ENCODE measurements at regions not wholly inside any gene's neighbourhood (a gene's known extent, or its start where the extent isn't known, plus 50 kb on each side); places are given as distances from the start of the nearest gene placed in this dataset.

GRCh38 chr2:217666338-217666737, 336.5 kb downstream of the TNS1 start:
- H3K4me3 ChIP-seq (ENCODE audit: low read length), result no peak overlapping the region
- no peak for DNase-seq (ENCODE audit: low read depth, low spot score)

- H3K4me3 ChIP-seq (ENCODE audit: low read length), result no peak overlapping the region
- no peak for DNase-seq (ENCODE audit: low read depth, low spot score)
Observed at GRCh38 chr2:217664761-217665160, 338.0 kb downstream of the TNS1 start.

- no peak overlapping the region for H3K4me3 ChIP-seq (ENCODE audit: low read length)
- no peak for DNase-seq (ENCODE audit: low read depth, low spot score)
Observed at GRCh38 chr2:217662984-217663602, 339.7 kb downstream of the TNS1 start.

- no peak for DNase-seq (ENCODE audit: low read depth, low spot score)
- no peak overlapping the region for H3K4me3 ChIP-seq (ENCODE audit: low read length)
Observed at GRCh38 chr2:217661378-217661777, 341.4 kb downstream of the TNS1 start.

- no peak overlapping the region for H3K4me3 ChIP-seq (ENCODE audit: low read length)
- DNase-seq (ENCODE audit: low read depth, low spot score), result no peak
Observed at GRCh38 chr2:217660423-217660822, 342.4 kb downstream of the TNS1 start.

GRCh38 chr2:217658806-217659205, 344.0 kb downstream of the TNS1 start:
- H3K4me3 ChIP-seq (ENCODE audit: low read length), result no peak overlapping the region
- no peak for DNase-seq (ENCODE audit: low read depth, low spot score)

GRCh38 chr2:217657252-217657651, 345.5 kb downstream of the TNS1 start:
- H3K4me3 ChIP-seq (ENCODE audit: low read length), result no peak overlapping the region
- no peak for DNase-seq (ENCODE audit: low read depth, low spot score)

GRCh38 chr2:217656316-217656715, 346.5 kb downstream of the TNS1 start:
- no peak overlapping the region for H3K4me3 ChIP-seq (ENCODE audit: low read length)
- DNase-seq (ENCODE audit: low read depth, low spot score), result no peak

- H3K4me3 ChIP-seq (ENCODE audit: low read length), result no peak overlapping the region
- DNase-seq (ENCODE audit: low read depth, low spot score), result no peak
Observed at GRCh38 chr2:217655651-217656050, 347.1 kb downstream of the TNS1 start.

- H3K4me3 ChIP-seq (ENCODE audit: low read length), result no peak overlapping the region
- DNase-seq (ENCODE audit: low read depth, low spot score), result no peak
Observed at GRCh38 chr2:217654168-217654567, 348.6 kb downstream of the TNS1 start.

- DNase-seq (ENCODE audit: low read depth, low spot score), result no peak
- no peak overlapping the region for H3K4me3 ChIP-seq (ENCODE audit: low read length)
Observed at GRCh38 chr2:217652761-217653639, 349.8 kb downstream of the TNS1 start.

GRCh38 chr2:217650716-217651360, 352.0 kb downstream of the TNS1 start:
- DNase-seq (ENCODE audit: low read depth, low spot score), result peak; percentile 57
- H3K4me3 ChIP-seq (ENCODE audit: low read length), result no peak overlapping the region

GRCh38 chr2:217650229-217650628, 352.6 kb downstream of the TNS1 start:
- H3K4me3 ChIP-seq (ENCODE audit: low read length), result no peak overlapping the region
- DNase-seq (ENCODE audit: low read depth, low spot score), result no peak

GRCh38 chr2:217647925-217648324, 354.9 kb downstream of the TNS1 start:
- no peak for DNase-seq (ENCODE audit: low read depth, low spot score)
- H3K4me3 ChIP-seq (ENCODE audit: low read length), result no peak overlapping the region

- DNase-seq (ENCODE audit: low read depth, low spot score), result no peak
- no peak overlapping the region for H3K4me3 ChIP-seq (ENCODE audit: low read length)
Observed at GRCh38 chr2:217647226-217647625, 355.6 kb downstream of the TNS1 start.

- DNase-seq (ENCODE audit: low read depth, low spot score), result no peak
Observed at GRCh38 chr2:217645896-217646295, 356.9 kb downstream of the TNS1 start.

GRCh38 chr2:217643789-217644301, 358.9 kb downstream of the TNS1 start:
- DNase-seq (ENCODE audit: low read depth, low spot score), result no peak
- H3K4me3 ChIP-seq (ENCODE audit: low read length), result no peak overlapping the region

More at GRCh38 chr2:217645896-217646295, 356.9 kb downstream of the TNS1 start:
- no peak overlapping the region for H3K4me3 ChIP-seq (ENCODE audit: low read length)

- DNase-seq (ENCODE audit: low read depth, low spot score), result no peak
- no peak overlapping the region for H3K4me3 ChIP-seq (ENCODE audit: low read length)
Observed at GRCh38 chr2:217642944-217643343, 359.9 kb downstream of the TNS1 start.

- no peak for DNase-seq (ENCODE audit: low read depth, low spot score)
- H3K4me3 ChIP-seq (ENCODE audit: low read length), result no peak overlapping the region
Observed at GRCh38 chr2:217641960-217642359, 360.8 kb downstream of the TNS1 start.

GRCh38 chr2:217639481-217639880, 363.3 kb downstream of the TNS1 start:
- DNase-seq (ENCODE audit: low read depth, low spot score), result no peak
- no peak overlapping the region for H3K4me3 ChIP-seq (ENCODE audit: low read length)

Measured in Jurkat, Clone E6-1 (cell line).